Fibroblast of skin of abdomen (primary cell): ENCODE measurements at regions not wholly inside any gene's neighbourhood (a gene's known extent, or its start where the extent isn't known, plus 50 kb on each side); places are given as distances from the start of the nearest gene placed in this dataset.
"Not testable (repeated sequence)": the region's sequence is repeated elsewhere in the genome, so short reads cannot be mapped to it uniquely, and the experiment has no call there.

ENCODE experiments used
- DNase-seq: peaks from one replicate; pipeline ENCODE4 v3.0.0-alpha.2; 2013

DNA sequence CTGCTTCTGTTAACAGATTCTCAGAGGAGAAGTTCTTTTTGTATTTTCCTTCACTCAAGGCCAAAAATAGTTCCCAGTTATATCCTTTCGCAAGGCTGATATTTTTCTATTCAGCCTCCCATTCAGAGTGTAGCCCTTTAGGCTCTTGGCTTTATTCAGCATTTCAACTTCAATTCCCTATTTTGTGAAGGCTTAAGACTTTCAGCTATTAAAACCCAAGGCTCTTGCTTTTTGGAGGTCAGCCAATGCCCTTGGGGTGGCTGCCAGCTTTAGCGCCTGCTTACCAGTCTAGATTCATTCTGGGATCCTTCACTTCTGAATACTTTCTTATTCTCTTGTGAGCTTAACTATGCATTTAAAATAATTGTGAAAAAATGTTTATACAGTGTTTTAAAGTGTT is 57.3 kb upstream of the ADGRA3 start:
- peak; percentile 2 for DNase-seq

DNA sequence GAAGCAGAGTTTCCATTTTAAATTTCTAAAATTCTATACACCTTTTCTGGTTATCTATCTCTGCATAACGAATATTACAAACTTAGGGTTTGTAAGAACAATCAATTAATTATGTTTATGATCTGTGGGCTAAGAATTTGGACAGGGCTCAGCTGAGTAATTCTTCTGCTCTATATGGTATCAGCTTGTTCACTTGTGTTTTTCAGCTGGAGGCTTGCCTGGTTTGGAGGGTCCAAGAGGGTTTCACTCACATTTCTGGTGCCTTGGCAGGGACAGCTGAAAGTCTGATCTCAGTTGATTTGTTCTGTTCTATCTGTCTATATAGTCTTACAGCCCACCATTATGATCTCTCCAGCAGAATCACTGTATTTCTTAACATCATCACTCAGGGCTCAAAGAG is 57.8 kb upstream of the ADGRA3 start:
- DNase-seq, result no peak

DNA sequence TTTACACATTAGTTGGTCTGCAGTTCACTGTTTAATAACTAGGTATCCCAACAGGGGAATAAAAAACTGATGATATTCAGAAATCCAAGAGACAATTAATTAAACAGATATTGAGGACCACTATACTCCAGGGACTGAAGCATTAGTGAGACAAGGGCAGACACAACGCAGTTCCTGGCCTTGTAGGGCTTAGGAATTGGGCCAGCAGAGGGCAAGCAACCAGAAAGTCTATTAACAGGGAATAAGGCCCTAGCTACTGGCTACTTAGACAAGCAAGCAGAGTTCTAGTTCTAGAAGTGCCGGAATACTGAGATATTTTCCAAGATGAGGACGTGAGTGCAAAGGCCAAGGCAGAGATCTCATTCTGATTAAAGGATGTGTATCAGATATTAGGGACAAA is 58.6 kb upstream of the ADGRA3 start:
- DNase-seq, result no peak

DNA sequence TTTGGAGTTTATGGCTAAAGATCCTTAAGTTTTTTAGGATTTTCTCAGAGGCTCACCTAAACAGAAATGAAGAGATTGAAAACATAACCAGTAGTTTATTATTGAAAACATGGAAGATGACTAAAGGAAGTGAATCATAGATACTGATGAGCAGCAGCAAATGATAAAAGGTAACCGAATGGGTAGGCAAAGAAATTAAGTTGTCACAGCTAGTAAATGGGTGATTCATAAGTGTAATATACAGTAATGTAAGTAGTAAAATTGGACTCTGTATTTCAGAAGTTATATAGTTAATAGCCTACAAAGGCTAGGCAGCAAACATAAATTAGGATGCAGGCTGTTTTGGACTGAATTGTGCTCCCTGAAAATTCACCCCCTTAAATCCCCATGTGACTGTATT is 59.0 kb upstream of the ADGRA3 start:
- DNase-seq, result no peak

DNA sequence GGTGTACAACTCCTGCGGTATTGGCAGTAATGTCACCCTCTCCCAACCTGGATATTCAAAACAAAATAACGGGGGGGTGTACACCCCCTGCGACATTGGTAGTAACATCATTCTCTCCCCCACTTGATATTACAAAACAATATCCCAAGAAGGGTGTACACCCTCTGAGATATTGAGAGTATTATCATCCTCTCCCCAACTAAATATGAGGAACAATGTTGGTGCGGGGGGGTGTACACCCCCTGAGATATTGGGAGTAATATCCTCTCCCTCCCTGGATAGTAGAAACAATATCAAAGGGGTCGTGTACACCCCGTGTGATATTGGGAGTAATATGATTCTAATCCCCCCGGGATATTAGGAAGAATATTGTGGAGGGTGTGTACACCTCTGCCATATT is 71.4 kb upstream of the ADGRA3 start:
- no peak for DNase-seq

DNA sequence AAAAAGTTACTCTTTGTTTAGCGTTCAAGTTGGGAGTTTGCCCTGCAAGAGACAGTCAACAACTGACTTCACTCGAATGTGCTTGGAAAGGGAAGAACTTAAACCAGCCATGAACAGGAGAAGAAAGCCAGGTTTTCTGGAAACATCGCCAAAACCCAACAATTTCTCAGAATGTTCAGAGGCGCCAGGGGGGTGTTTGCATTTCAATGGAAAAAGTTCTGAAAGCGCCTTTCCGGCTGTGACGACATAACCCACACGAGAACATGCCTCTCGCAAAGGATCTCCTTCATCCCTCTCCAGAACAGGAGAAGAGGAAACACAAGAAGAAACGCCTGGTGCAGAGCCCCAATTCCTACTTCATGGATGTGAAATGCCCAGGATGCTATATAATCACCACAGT is 78.1 kb upstream of the ADGRA3 start:
- DNase-seq, result no peak

GRCh38 chr4:22595684-22596083 is 79.8 kb upstream of the ADGRA3 start:
- DNase-seq, result no peak

DNA sequence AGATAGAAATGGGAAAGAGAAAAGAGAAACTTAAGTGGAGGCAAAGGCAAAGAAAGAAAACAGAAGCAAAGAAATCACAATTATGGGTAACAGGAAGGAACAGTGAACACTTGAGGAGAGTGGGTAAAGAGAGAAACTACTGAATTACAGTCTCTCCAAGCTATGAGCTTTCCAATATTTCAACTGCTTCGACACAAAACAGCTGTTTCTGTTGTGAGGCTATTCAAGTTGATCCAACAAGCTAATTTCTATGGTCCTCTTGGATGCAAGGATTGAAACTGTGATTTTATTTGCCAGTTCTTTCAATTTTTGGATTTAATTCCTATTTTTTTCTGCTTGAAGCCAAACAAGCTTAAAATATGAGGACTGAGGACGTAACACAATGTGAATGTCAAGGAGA is 80.5 kb upstream of the ADGRA3 start:
- no peak for DNase-seq

DNA sequence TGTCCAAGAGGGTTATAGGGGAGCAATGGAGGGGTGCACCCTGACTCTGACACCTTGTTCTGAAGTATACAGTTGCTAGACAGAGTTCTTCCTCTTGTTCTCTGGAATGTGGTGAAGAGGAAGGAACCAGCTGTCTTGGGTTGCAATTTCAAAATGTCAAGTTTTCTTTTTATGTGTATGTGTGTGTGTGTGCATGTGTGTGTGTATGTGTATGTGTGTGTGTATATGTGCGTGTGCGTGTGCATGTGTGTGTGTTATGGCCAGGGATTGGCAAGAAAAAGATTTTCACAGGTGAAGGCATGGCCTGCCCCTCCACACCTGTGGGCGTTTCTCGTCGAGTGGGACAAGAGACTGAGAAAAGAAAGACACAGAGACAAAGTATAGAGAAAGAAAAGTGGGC is 81.6 kb upstream of the ADGRA3 start:
- DNase-seq, result no peak

- DNase-seq, result not testable (repeated sequence)
Observed at GRCh38 chr4:22598113-22599047, 82.5 kb upstream of the ADGRA3 start.

DNA sequence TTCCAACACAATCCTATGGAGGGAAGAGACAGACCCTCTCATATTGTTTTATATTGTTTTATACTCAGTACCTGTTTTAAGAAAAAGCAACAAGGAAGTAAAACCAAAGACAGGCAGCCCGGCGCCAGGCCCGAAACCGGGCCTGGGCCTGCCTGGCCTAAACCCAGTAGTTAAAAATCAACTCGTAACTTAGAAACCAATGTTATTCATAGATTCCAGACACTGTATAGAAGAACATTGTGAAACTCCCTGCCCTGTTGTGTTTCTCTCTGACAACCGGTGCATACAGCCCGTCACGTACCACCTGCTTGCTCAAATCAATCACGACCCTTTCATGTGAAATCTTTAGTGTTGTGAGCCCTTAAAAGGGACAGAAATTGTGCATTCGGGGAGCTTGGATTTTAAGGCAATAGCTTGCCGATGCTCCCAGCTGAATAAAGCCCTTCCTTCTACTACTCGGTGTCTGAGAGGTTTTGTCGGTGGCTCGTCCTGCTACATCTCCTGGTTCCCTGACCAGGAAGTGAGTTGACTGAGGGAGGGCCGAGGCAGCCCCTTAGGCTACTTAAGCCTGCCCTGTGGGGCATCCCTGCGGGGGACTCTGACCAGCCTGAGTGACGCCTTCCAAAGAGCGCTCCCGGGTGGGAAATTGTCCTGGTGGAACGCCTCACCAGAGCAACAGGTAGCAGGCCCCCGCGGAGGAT is 83.5 kb upstream of the ADGRA3 start:
- not testable (repeated sequence) for DNase-seq

DNA sequence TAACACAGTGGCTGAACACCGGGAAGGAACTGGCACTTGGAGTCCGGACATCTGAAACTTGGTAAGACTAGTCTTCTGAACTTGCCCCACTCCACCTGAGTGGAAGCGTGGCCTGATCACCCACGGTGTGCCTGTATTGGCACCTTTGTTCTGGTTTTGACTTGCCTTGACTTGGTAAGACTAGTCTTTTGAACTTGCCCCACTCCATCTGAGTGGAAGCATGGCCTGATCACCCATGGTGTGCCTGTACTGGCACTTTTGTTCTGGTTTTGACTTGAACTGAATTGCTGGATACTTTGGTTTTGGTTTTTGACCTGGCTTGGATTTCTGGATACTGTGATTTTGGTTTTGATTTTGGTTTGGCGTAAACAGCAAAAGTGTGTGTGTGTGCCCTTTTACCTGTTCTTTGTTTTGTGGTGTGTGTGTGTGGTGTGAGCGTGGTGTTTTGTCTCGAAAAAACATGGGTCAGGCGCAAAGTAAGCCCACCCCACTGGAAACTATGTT is 84.1 kb upstream of the ADGRA3 start:
- DNase-seq, result not testable (repeated sequence)

- not testable (repeated sequence) for DNase-seq
Observed at GRCh38 chr4:22601638-22602037, 85.8 kb upstream of the ADGRA3 start.

- peak; percentile 14 for DNase-seq
Observed at GRCh38 chr4:22607382-22607781, 85.4 kb upstream of the GBA3 start.

DNA sequence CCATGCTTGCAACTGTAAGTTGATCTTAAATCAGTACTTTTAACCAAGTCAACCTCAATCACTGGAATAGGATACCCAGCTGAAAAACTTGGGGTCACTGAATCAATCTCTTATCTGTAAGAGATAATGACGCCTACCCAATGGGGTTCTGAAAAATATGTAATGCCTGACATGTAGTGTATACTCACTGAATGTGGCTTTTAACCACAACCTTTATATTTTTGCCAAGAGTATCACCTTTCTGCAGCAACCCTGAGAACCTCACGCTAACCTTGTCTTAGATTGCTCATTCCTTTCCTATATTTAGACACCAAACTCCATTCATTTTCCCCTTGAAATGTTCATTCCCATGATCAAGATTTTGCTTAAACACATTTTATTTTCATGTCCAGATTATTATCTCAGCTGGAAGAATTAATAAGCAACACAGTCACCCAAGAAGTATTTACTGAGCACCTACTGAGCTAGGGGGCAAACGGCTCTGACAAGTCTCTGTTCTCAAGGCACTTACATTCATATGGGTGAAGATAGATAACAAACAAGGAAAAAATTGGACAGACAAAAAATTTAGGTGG is 82.7 kb upstream of the GBA3 start:
- not testable (repeated sequence) for DNase-seq

DNA sequence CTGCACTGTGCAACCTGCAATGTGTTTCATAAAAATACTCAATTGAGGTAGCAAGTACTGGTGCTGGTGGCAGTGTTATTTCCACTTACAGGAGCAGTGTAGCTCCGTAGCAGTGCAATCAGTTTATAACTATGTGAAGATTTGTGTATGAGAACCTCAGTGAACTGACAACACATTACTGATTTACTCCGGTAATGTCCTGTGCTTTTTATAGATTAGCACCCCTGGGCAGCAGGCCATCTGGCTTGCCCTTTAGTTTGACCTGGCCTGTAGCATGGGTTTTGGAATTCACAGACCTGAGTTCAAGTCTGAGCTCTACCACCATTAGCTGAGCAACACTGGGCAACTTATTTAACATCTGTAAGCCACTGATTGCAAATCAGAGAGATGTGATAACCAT is 78.6 kb upstream of the GBA3 start:
- no peak for DNase-seq

- DNase-seq, result no peak
Observed at GRCh38 chr4:22616516-22616915, 76.2 kb upstream of the GBA3 start.

DNA sequence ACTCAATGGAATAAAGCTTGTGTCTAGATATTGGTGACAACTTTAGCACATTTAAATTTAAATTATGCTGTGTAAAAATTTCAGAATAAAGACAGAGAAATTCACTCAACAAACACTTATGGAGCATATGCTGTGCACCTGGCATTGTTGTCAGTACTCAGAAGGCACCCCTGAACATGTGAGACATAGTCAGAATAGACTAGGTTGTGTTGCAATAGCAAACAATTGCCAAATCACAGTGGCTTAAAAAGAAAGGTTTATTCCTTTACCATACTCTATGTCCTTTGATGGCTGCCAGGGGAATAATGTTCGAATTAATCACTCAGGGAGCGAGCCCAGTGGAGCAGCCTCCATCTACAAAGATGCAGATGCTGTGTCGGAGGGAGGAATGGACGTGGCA is 72.6 kb upstream of the GBA3 start:
- DNase-seq, result peak; percentile 13

- DNase-seq, result not testable (repeated sequence)
Observed at GRCh38 chr4:22621970-22622369, 70.8 kb upstream of the GBA3 start.

DNA sequence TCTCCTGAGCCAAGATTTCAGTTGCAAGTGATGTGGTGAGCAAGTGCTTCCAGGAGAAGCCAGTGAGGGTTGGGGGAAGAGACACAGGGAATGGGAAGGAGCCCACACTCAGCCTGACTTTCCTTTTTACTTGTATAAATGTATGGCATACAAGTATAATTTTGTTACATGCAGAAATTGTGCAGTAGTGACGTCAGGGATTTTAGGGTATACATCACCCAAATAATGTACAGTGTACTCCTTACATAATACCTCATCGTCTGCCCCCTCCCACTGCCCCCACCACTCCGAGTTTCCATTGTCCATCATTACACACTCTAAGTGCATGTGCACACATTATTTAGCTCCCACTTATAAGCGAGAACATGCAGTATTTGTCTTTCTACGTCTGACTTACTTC is 68.7 kb upstream of the GBA3 start:
- DNase-seq, result not testable (repeated sequence)

DNA sequence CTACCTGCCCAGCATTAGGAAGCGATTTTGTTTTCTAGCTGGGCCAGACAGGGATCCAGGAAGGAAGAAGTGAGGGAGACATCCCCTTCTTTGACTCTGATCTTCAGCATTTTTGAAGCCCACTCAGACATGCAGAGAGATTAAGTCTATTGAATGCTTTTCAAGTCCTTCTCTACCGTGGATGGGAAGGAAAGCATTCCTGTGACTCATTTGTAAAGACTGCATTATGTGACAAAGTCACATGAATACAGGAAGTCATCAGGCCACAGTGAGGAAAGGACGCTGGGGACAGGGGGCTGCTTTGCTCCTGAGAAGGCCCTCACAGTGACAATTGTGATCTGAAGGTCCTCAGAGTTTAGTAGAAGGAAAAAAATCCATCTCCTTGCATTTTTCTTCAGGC is 67.4 kb upstream of the GBA3 start:
- DNase-seq, result no peak

GRCh38 chr4:22627851-22628250 is 64.9 kb upstream of the GBA3 start:
- DNase-seq, result not testable (repeated sequence)
